ENCODE measurements at regions not wholly inside any gene's neighbourhood (a gene's known extent, or its start where the extent isn't known, plus 50 kb on each side); places are given as distances from the start of the nearest gene placed in this dataset.

GRCh38 chr14:22164616-22165015 is 424.4 kb downstream of the DAD1 start:
- no peak for DNase-seq (ENCODE audit: low spot score)
- TF ChIP-seq CTCF (IDR thresholded peaks at IDR 0.05; ENCODE audit: extremely low read depth, missing control alignments): no peak

- no peak for DNase-seq (ENCODE audit: low spot score)
- TF ChIP-seq CTCF (IDR thresholded peaks at IDR 0.05; ENCODE audit: extremely low read depth, missing control alignments): peak; percentile 4
These were observed 426.0 kb downstream of the DAD1 start for GRCh38 chr14:22163051-22163450.

GRCh38 chr14:22159957-22160356 is 429.1 kb downstream of the DAD1 start:
- no peak for DNase-seq (ENCODE audit: low spot score)
- TF ChIP-seq CTCF (IDR thresholded peaks at IDR 0.05; ENCODE audit: extremely low read depth, missing control alignments): no peak

- no peak for DNase-seq (ENCODE audit: low spot score)
- no peak for TF ChIP-seq CTCF (IDR thresholded peaks at IDR 0.05; ENCODE audit: extremely low read depth, missing control alignments)
These were observed 429.9 kb downstream of the DAD1 start for GRCh38 chr14:22159099-22159498.

GRCh38 chr14:22158560-22158959 is 430.5 kb downstream of the DAD1 start:
- no peak for TF ChIP-seq CTCF (IDR thresholded peaks at IDR 0.05; ENCODE audit: extremely low read depth, missing control alignments)
- DNase-seq (ENCODE audit: low spot score): no peak

- DNase-seq (ENCODE audit: low spot score): no peak
- no peak for TF ChIP-seq CTCF (IDR thresholded peaks at IDR 0.05; ENCODE audit: extremely low read depth, missing control alignments)
These were observed 433.5 kb downstream of the DAD1 start for GRCh38 chr14:22155571-22155970.

- TF ChIP-seq CTCF (IDR thresholded peaks at IDR 0.05; ENCODE audit: extremely low read depth, missing control alignments): no peak
- no peak for DNase-seq (ENCODE audit: low spot score)
These were observed 436.1 kb downstream of the DAD1 start for GRCh38 chr14:22152903-22153302.
